GM12878 (cell line): ENCODE measurements at regions not wholly inside any gene's neighbourhood (a gene's known extent, or its start where the extent isn't known, plus 50 kb on each side); places are given as distances from the start of the nearest gene placed in this dataset.

ENCODE experiments used
- ATAC-seq: fragments of 200-7000 bp; cut with Tn5 transposase; 3 replicates; pipeline ENCODE4 v1.9.1; 2020; ENCODE audit warnings: mild to moderate bottlenecking, moderate library complexity
- BruUV-seq: library from RNA; stranded (reverse); fragments of 400-500 nt; replicated peaks from 2 replicates; lab custom pipeline; 2021; lab: Mats Ljungman, UMichigan
- CTCF ChIA-PET: fragments of 300-600 bp; sonication (Branson Sonifier 250); formaldehyde crosslinking; extraction: SDS; loops from one replicate; lab custom pipeline; 2021; ENCODE audit warnings: inconsistent platforms; lab: Yijun Ruan, JAX
- POLR2A ChIA-PET: fragments of 350-600 bp; formaldehyde crosslinking; extraction: SDS; loops from one replicate; lab custom pipeline; 2021; ENCODE audit warnings: inconsistent platforms; lab: Charles Lee
- RAD21 ChIA-PET: fragments of 300-600 bp; sonication (Branson Sonifier 250); formaldehyde crosslinking; loops from one replicate; lab custom pipeline; 2023; ENCODE audit warnings: antibody characterized with exemption; ENCODE audit not compliant: unreplicated experiment; lab: Charles Lee
- SMC1A ChIA-PET: fragments of 300-600 bp; sonication (Branson Sonifier 250); formaldehyde crosslinking; loops from one replicate; lab custom pipeline; 2023; ENCODE audit not compliant: unreplicated experiment, uncharacterized antibody; lab: Charles Lee
- DNase-seq: peaks from one replicate; pipeline ENCODE4 v3.0.0-alpha.2; 2011; ENCODE audit warnings: low read depth, low spot score
- FAIRE-seq: peaks from 3 replicates; lab custom pipeline; 2011; peaks lifted over from hg19 to GRCh38; lab: Jason Lieb, UNC
- H2AFZ ChIP-seq: 2 replicates; pipeline ENCODE4 v1.6.0; 2011; ENCODE audit warnings: low read depth, low read length, control low read depth; ENCODE audit not compliant: control insufficient read depth
- H3K27ac ChIP-seq: 2 replicates; pipeline ENCODE4 v1.5.1; 2011; ENCODE audit warnings: control low read depth; ENCODE audit not compliant: control insufficient read depth, insufficient read depth
- H3K27me3 ChIP-seq, 2 experiments: replicated peaks in 1 of 2; 2 replicates each; pipeline versions ENCODE4 v1.6.0 to v1.6.1; 2011; ENCODE audit warnings: low read length in 1 of 2; ENCODE audit not compliant: control insufficient read depth in 2 of 2, insufficient read depth in 2 of 2
- H3K36me3 ChIP-seq, 2 experiments: 2 replicates each; pipeline ENCODE4 v1.5.1; 2011; ENCODE audit warnings: low read length in 1 of 2; ENCODE audit not compliant: control insufficient read depth in 2 of 2, insufficient read depth in 2 of 2
- H3K4me1 ChIP-seq: 2 replicates; pipeline ENCODE4 v1.6.1; 2011; ENCODE audit warnings: mild to moderate bottlenecking, low read length, moderate library complexity, mixed read lengths; ENCODE audit not compliant: control insufficient read depth, insufficient read depth
- H3K4me2 ChIP-seq: 2 replicates; pipeline ENCODE4 v1.6.0; 2011; ENCODE audit warnings: control low read depth; ENCODE audit not compliant: control insufficient read depth, insufficient read depth
- H3K4me3 ChIP-seq: fragments of 200-600 bp; sonication (generic); 2 replicates; pipeline ENCODE4 v1.5.1; 2016
- H3K79me2 ChIP-seq: 2 replicates; pipeline ENCODE4 v1.6.0; 2011; ENCODE audit warnings: low read length; ENCODE audit not compliant: control insufficient read depth, insufficient read depth
- H3K9ac ChIP-seq: 2 replicates; pipeline ENCODE4 v1.8.0; 2011; ENCODE audit warnings: low read length, control low read depth, mixed read lengths; ENCODE audit not compliant: control insufficient read depth, insufficient read depth
- H3K9me3 ChIP-seq: replicated peaks from 3 replicates; pipeline ENCODE4 v1.5.1; 2011; ENCODE audit warnings: mild to moderate bottlenecking, low read length; ENCODE audit not compliant: control insufficient read depth, insufficient read depth
- H4K20me1 ChIP-seq: 2 replicates; pipeline ENCODE4 v1.6.0; 2011; ENCODE audit not compliant: control insufficient read depth, insufficient read depth
- ATF7 ChIP-seq: fragments of 450-650 bp; IDR thresholded peaks from 2 replicates; pipeline ENCODE4 v1.6.1; 2016; ENCODE audit warnings: low read depth, mild to moderate bottlenecking
- BHLHE40 ChIP-seq, 2 experiments: fragments of 450-650 bp in 1 of 2; IDR thresholded peaks; 2 replicates each; pipeline ENCODE4 v1.6.1; 2011 to 2017; ENCODE audit warnings: low read depth in 2 of 2, borderline replicate concordance in 1 of 2, improper control_type of control experiment in 1 of 2, low read length in 1 of 2, mild to moderate bottlenecking in 1 of 2
- BMI1 ChIP-seq: fragments of 450-650 bp; IDR thresholded peaks from 2 replicates; pipeline ENCODE4 v1.6.1; 2016; ENCODE audit warnings: mild to moderate bottlenecking, moderate library complexity, borderline replicate concordance
- ETV6 ChIP-seq, 2 experiments: fragments of 450-650 bp in 1 of 2; IDR thresholded peaks in 1 of 2; conservative IDR thresholded peaks in 1 of 2; 2 replicates each; pipeline ENCODE4 v1.6.1; 2014; ENCODE audit warnings: antibody characterized with exemption in 1 of 2, borderline replicate concordance in 1 of 2, low read depth in 1 of 2, mild to moderate bottlenecking in 1 of 2, moderate library complexity in 1 of 2
- FOS ChIP-seq: IDR thresholded peaks from 3 replicates; pipeline ENCODE4 v1.6.1; 2011; ENCODE audit warnings: borderline replicate concordance; ENCODE audit not compliant: insufficient read length; ENCODE audit errors: extremely low read depth
- JUNB ChIP-seq: IDR thresholded peaks from 2 replicates; pipeline ENCODE4 v1.6.1; 2016; ENCODE audit warnings: antibody characterized with exemption, mild to moderate bottlenecking
- SIX5 ChIP-seq: IDR thresholded peaks from 2 replicates; pipeline ENCODE4 v1.6.1; 2011; ENCODE audit warnings: mild to moderate bottlenecking, low read depth, low read length, moderate library complexity; ENCODE audit not compliant: severe bottlenecking
- SKIL ChIP-seq: fragments of 450-650 bp; IDR thresholded peaks from 2 replicates; pipeline ENCODE4 v1.6.1; 2017; ENCODE audit warnings: mild to moderate bottlenecking, low read depth, inconsistent platforms; ENCODE audit not compliant: poor library complexity, severe bottlenecking
- SREBF1 ChIP-seq: IDR thresholded peaks from 2 replicates; pipeline ENCODE4 v1.6.1; 2012; ENCODE audit warnings: mild to moderate bottlenecking, low read length
- TARDBP ChIP-seq: IDR thresholded peaks from 2 replicates; pipeline ENCODE4 v1.6.1; 2016; ENCODE audit warnings: borderline replicate concordance
- TCF12 ChIP-seq: IDR thresholded peaks from 2 replicates; pipeline ENCODE4 v1.6.1; 2011; ENCODE audit warnings: low read depth, mild to moderate bottlenecking, low read length
- WGBS: methylation state at CpG from one replicate; pipeline ENCODE4 v1.1.6; 2016; ENCODE audit warnings: low lambda C conversion rate; ENCODE audit not compliant: insufficient replicate concordance, insufficient coverage; ENCODE audit errors: missing lambda C conversion rate; 5-methylcytosine and 5-hydroxymethylcytosine counted together
- in situ Hi-C: fragments of 300-500 bp; cut with MboI; formaldehyde crosslinking; loops from 9 replicates; pipeline ENCODE4 v1.14.3; 2018; ENCODE audit warnings: mixed read lengths
- intact Hi-C: fragments of 100-400 bp; cut with micrococcal nuclease; formaldehyde crosslinking; loops from one replicate; pipeline ENCODE4 v1.14.2; 2022; ENCODE audit not compliant: unreplicated experiment

GRCh38 chr6:120411394-120411793, 922.9 kb downstream of the TBC1D32 start (continued):
- TF ChIP-seq BHLHE40 (IDR thresholded peaks at IDR 0.05; ENCODE audit: borderline replicate concordance in 1 of 2, low read depth in 2 of 2, low read length in 1 of 2) (no peak), SIX5 (no peak), FOS (no peak)

GRCh38 chr6:120410586-120410985, 923.7 kb downstream of the TBC1D32 start:
- no peaks in the 10 kb centered on the region for H3K27me3 ChIP-seq
- in situ Hi-C loops = no loop called here
- H3K4me1 ChIP-seq = no peaks in the 10 kb centered on the region
- H3K4me3 ChIP-seq = no peak overlapping the region
- no peak overlapping the region for H2AFZ ChIP-seq
- ChIA-PET SMC1A (no interaction called here), POLR2A (no interaction called here), CTCF (no interaction called here), RAD21 (no interaction called here)
- ATAC-seq (no peak), DNase-seq (no peak), FAIRE-seq (no peak)
- no peaks in the 10 kb centered on the region for H3K79me2 ChIP-seq
- intact Hi-C loops = no loop called here
- H3K27ac ChIP-seq = no peak overlapping the region
- H3K4me2 ChIP-seq = no peak overlapping the region
- no TSS peak for BruUV-seq
- no peaks in the 10 kb centered on the region for H4K20me1 ChIP-seq
- WGBS = 6% methylated on average over 1 of the region's 1 CpG
- TF ChIP-seq BMI1 (no peak), SKIL (no peak), TCF12 (no peak), TARDBP (no peak), ATF7 (no peak), SREBF1 (no peak), ETV6 (conservative IDR thresholded peaks at IDR 0.05 in 1 of 2, IDR thresholded peaks at IDR 0.05 in 1 of 2; ENCODE audit: borderline replicate concordance in 1 of 2, low read depth in 1 of 2) (no peak), JUNB (no peak)
- H3K9me3 ChIP-seq = no peaks in the 10 kb centered on the region
- H3K36me3 ChIP-seq = no peaks in the 10 kb centered on the region
- no peak overlapping the region for H3K9ac ChIP-seq
